Fibroblast of the conjunctiva (primary cell): ENCODE measurements at regions not wholly inside any gene's neighbourhood (a gene's known extent, or its start where the extent isn't known, plus 50 kb on each side); places are given as distances from the start of the nearest gene placed in this dataset.
"Not testable (repeated sequence)": the region's sequence is repeated elsewhere in the genome, so short reads cannot be mapped to it uniquely, and the experiment has no call there.

Source experiments
- DNase-seq: peaks from one replicate; pipeline ENCODE4 v3.0.0-alpha.2; 2010; ENCODE audit warnings: low read depth

DNA sequence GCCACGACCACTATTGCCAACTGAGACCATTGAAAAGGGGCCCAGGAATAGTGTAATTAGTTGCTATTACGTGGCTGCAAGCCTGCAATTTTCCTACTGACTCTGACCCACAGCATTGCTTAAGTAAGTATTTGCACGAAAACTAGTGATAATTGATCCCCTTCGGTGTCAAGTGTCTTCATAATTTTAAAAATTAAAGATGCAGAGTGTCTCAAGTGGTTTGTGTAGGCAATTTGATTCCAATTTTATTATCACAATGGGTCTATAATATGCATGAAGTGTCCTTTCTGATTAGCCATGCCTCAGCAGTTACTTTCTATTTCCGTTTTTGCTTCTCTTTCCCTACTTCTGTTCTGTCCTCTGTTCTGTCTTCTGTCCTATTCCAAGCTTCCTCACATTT is 259.2 kb downstream of the C3orf38 start:
- no peak for DNase-seq

GRCh38 chr3:88410259-88410658 is 260.5 kb downstream of the C3orf38 start:
- DNase-seq = no peak

DNA sequence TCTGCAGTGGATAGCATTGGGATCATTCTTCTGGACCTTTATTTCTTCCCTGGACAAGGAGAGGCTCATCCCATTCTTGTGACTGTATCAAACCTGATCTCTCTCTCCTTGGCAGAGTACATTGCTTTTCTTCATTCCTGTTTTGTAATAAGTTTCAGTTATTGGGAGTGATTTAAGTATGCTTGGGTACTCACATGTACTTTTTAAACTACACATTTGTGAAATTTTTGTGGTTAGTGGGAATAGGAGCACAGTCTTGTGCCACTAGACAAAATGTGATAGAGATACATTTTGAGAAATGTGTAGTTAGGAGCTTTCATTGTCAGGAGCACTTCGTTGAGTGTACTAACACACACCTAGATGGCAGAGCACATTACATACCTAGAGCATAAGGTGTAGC is 262.6 kb downstream of the C3orf38 start:
- no peak for DNase-seq

- DNase-seq = no peak
Observed at GRCh38 chr3:88416436-88416835, 266.7 kb downstream of the C3orf38 start.

DNA sequence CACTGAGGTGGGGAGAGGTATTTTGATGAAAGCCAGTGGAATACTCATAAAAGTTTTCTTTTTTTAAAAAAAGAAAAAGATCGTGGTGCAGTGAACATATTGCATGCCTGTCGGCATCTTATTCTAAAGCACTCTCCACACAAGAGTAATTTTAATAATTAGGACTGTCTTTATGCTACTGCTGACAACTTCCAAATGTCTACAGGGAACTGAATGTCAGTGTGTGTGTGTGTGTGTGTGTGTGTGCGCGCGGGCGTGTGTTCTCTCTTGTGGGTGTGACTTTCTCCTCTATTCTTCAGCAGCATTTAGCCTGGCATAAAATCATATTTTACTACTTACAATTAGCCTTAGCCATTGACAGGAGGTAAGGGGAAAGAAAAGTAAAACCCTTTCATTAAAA is 268.5 kb downstream of the C3orf38 start:
- no peak for DNase-seq

GRCh38 chr3:88433568-88433967 is 283.8 kb downstream of the C3orf38 start:
- no peak for DNase-seq

- no peak for DNase-seq
Observed at GRCh38 chr3:88434001-88434400, 284.2 kb downstream of the C3orf38 start.

GRCh38 chr3:88440701-88441100 is 290.9 kb downstream of the C3orf38 start:
- no peak for DNase-seq

DNA sequence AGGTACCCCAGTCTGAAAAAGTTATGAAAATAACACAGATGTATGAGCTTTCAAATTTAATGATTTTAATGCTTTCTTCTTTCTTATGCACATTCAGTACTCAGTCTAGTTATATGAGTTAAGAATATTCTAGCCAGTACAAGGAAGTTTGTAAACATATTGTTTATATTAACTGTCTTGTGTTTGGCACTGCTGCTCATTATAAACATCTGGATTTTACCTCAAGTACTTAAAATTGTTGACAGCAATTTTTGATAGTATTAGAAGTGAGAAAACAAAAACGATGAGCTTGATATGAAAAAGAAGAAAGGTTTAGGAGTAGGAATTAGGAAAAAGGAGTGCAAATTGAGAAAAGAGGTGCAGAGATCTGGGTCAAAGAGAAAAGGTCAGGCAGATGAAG is 293.3 kb downstream of the C3orf38 start:
- no peak for DNase-seq

- DNase-seq = no peak
Observed at GRCh38 chr3:88444251-88444650, 294.5 kb downstream of the C3orf38 start.

DNA sequence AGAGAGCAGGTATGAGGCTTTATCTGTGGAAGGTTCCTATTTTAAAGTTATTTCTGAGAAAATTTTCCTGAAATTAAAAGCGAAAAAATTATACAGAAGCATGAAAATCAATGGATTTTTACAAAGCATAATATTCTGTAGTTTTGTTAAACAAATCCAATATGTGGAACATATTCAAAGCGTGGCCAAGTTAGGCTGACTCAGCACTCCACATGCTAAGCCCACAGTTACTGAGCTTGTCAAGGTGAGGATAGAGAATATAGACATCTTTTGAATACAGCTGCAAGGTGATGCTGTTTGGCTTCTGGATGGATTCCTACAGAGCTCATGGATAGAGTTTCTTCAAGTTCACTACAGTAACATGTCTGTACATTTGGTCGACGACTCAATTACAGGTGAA is 302.5 kb downstream of the C3orf38 start:
- DNase-seq = no peak

GRCh38 chr3:88460369-88460768 is 310.6 kb downstream of the C3orf38 start:
- DNase-seq = no peak

DNA sequence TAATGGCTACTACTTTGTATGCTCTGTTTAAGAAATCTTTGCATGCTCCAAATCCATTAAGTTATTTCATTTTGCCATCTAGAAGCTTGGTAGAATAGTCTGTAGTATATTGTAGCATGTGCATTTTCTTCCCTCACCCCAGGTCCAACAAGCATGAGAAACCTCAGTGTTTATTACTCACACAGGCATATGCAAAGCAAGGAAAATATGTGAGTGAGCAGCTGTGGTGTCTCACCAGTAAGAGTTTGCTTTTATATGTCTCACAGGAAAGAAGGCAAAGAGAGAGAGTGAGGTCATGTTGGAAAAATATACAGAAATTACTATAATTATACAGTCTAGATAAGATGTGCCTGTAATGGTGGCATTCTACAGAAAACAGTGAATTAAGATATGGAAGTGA is 312.5 kb downstream of the C3orf38 start:
- no peak for DNase-seq

- no peak for DNase-seq
Observed at GRCh38 chr3:88467191-88467590, 317.4 kb downstream of the C3orf38 start.

DNA sequence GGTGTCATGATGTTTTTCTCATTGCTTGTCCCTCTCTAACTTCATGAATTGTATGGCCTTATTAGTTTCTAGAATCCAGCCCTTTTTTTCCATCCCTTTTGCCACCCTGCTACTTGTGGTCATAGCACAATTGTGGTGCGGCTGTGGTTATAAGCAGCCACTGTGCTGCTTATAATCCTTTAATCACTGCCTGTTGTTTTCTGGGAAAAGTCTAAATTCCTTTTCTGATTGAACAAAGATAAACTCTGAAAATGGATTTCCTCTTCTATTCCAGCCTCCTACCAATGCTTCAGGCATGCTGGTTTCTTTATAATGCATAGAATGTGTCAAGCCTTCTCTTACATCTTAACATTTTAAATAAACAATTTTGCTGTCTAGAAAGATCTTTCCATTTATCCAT is 319.5 kb downstream of the C3orf38 start:
- DNase-seq = no peak

GRCh38 chr3:88478460-88478859 is 328.7 kb downstream of the C3orf38 start:
- DNase-seq = no peak

- DNase-seq = no peak
Observed at GRCh38 chr3:88480822-88481221, 331.1 kb downstream of the C3orf38 start.

DNA sequence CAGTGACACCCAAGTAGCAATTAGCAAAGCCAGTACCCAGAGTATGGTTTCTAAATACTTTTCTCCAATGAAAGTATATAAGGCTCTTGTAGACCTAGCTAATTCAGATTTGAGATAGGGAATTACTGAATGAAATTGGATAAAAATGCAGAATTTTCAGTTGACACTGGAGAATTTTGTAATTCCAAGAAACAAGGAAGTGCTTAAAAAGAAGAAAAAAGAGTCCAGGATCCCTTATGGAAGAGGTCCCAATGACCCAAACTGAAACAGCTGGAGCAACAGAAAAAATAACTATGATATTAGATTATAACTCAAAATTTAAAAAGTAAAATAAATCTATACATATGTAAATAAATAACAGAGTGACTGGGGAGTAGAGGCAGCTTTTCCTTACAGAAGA is 335.2 kb downstream of the C3orf38 start:
- no peak for DNase-seq

- not testable (repeated sequence) for DNase-seq
Observed at GRCh38 chr3:88508818-88509217, 359.1 kb downstream of the C3orf38 start.

DNA sequence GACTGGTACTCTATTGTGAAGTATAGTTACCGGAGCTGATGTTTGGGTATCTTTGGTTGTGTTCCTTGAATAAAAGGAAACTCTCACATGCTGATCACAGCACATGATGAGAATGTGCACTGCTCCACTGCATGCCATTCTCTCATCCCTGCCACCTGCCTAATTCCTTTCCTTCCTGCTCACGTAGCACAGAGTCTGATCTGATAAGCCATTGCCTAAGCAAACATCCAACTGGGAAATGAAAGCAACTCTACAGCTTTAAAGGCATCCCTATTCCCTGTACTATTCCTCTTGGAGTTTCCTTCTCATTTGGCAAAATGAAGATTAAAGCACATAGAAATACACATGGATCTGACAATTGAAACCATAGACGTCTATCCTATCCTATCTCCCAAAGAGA is 359.8 kb downstream of the C3orf38 start:
- no peak for DNase-seq

GRCh38 chr3:88528494-88528893 is 378.7 kb downstream of the C3orf38 start:
- DNase-seq = no peak

- no peak for DNase-seq
Observed at GRCh38 chr3:88534534-88534933, 384.8 kb downstream of the C3orf38 start.

DNA sequence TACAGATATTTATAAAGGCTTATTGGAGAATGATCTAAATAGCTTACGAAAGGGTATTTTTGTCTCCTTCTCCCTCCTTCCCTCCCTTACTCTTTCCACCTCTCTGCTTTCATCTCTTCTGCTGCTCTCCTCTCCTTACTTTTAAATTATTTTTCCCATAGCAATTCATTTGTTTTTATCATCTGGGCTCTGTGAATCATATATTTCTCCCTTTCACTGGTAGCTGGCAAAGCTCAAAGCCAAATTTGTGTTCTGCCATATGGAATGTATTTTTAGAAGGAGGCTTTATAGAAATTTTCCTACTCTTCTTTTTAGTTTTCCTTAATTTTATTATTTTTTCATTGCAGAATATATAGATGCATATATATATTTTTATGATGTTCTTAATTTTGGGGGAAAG is 385.8 kb downstream of the C3orf38 start:
- DNase-seq = no peak

DNA sequence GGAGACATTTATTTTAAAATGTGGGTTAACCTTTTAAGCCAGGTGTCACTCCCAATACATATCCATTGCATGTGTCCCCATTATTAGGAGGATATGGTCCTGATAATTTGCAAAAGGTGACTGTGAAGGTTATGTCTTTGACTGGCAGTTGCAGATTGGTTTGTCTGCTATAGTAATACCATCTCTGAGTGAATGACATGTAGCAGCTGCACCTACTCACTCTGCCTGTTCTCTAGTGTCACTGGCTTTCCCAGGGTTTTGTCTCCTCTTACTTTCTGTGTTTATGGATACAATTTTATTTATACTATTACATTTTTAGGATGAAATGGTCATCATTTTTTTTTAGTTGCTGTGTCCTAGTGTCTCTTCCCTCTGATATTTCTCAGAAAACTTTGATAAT is 393.2 kb downstream of the C3orf38 start:
- no peak for DNase-seq

DNA sequence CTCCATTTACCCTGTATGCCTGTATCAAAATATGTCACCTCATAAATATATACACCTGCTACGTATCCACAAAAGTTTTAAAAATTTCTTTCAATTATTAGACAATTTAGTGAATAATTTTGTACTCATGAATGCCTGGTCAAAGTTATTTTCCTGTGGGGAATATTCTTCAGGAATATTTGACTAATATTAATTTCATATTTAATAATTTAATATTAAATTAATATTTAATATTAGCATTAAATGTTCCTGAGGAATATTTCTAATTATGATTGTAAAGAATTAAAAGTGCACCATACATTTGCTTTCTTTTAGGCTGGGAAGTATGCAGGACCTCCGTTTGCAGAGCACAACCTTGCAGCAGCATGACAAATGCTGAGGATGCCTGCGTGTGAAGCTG is 422.7 kb downstream of the C3orf38 start:
- no peak for DNase-seq
